Erythroblast (primary cell): ENCODE measurements at regions not wholly inside any gene's neighbourhood (a gene's known extent, or its start where the extent isn't known, plus 50 kb on each side); places are given as distances from the start of the nearest gene placed in this dataset.

Experiments used
- GATA1 ChIP-seq: IDR thresholded peaks from 2 replicates; pipeline ENCODE4 v1.6.1; 2011; ENCODE audit warnings: low read depth, mild to moderate bottlenecking, control low read depth, low read length, moderate library complexity
- POLR2A ChIP-seq: IDR thresholded peaks from 2 replicates; pipeline ENCODE4 v1.6.1; 2011; ENCODE audit warnings: mild to moderate bottlenecking, low read length

DNA sequence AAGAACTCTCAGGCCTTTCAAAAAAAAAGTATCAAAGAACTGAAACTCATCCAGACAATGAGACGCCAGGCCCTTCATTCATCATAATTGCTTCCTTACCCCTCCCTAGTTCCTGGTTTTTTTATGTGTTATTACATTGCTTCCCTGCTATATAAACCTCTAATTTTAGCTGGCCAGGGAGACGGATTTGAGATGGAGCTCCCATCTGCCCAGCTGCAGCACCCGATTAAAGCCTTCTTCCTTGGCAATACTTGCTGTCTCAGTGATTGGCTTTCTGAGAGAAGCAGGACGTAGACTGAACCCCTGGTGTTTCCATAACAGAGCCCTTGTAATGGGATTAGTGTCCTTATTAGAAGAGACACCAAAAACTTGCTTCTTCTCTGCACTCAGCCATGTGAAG is 62.4 kb downstream of the BARX1 start:
- TF ChIP-seq POLR2A = no peak
- no peak for TF ChIP-seq GATA1
